Liver (tissue), 3 donors: ENCODE measurements at regions not wholly inside any gene's neighbourhood (a gene's known extent, or its start where the extent isn't known, plus 50 kb on each side); places are given as distances from the start of the nearest gene placed in this dataset.

Experiments
- ATF3 ChIP-seq: IDR thresholded peaks from 2 replicates; pipeline ENCODE4 v1.6.1; 2016; ENCODE audit warnings: antibody characterized with exemption
- CTCF ChIP-seq: fragments of 150-350 bp; IDR thresholded peaks from 2 replicates; pipeline ENCODE4 v1.5.1; 2017; ENCODE audit warnings: improper control_type of control experiment, low read depth, low read length; ENCODE audit not compliant: missing input control
- EGR1 ChIP-seq, 2 donors: IDR thresholded peaks; 2 replicates each; pipeline ENCODE4 v1.6.1; 2016 to 2018; ENCODE audit warnings: antibody characterized with exemption in 2 of 2, low read depth in 2 of 2
- YY1 ChIP-seq: IDR thresholded peaks from 2 replicates; pipeline ENCODE4 v1.6.1; 2016; ENCODE audit warnings: antibody characterized with exemption, mild to moderate bottlenecking
- donor health status: healthy.
- donor health status: healthy.

GRCh38 chr4:155572106-155572703 lies 94.4 kb upstream of the GUCY1A1 start:
- no peak for TF ChIP-seq ATF3
- no peak for TF ChIP-seq CTCF
- TF ChIP-seq YY1: no peak
- no peak for TF ChIP-seq EGR1 (IDR thresholded peaks at IDR 0.05; ENCODE audit: low read depth in 2 of 2)
